Fibroblast of skin of scalp (primary cell): ENCODE measurements at regions not wholly inside any gene's neighbourhood (a gene's known extent, or its start where the extent isn't known, plus 50 kb on each side); places are given as distances from the start of the nearest gene placed in this dataset.
"Not testable (repeated sequence)": the region's sequence is repeated elsewhere in the genome, so short reads cannot be mapped to it uniquely, and the experiment has no call there.

Experiments
- DNase-seq: peaks from one replicate; pipeline ENCODE4 v3.0.0-alpha.2; 2013

GRCh38 chr1:148385371-148386030 lies 97.6 kb downstream of the PPIAL4G start:
- no peak for DNase-seq

GRCh38 chr1:148383966-148384365 lies 99.1 kb downstream of the PPIAL4G start:
- DNase-seq, result no peak

GRCh38 chr1:148379697-148380096 lies 103.4 kb downstream of the PPIAL4G start:
- no peak for DNase-seq

GRCh38 chr1:148379170-148379500 lies 104.0 kb downstream of the PPIAL4G start:
- no peak for DNase-seq

GRCh38 chr1:148377992-148378391 lies 105.1 kb downstream of the PPIAL4G start:
- DNase-seq, result not testable (repeated sequence)

- DNase-seq, result not testable (repeated sequence)
Measured at GRCh38 chr1:148377045-148377444, 106.1 kb downstream of the PPIAL4G start.

- no peak for DNase-seq
Measured at GRCh38 chr1:148374101-148374500, 109.0 kb downstream of the PPIAL4G start.

GRCh38 chr1:148373192-148373925 lies 109.7 kb downstream of the PPIAL4G start:
- no peak for DNase-seq

- DNase-seq, result peak; percentile 22
Measured at GRCh38 chr1:148372731-148373130, 110.4 kb downstream of the PPIAL4G start.

GRCh38 chr1:148372051-148372726 lies 110.9 kb downstream of the PPIAL4G start:
- DNase-seq, result not testable (repeated sequence)

GRCh38 chr1:148371551-148371994 lies 111.5 kb downstream of the PPIAL4G start:
- DNase-seq, result peak; percentile 76

- not testable (repeated sequence) for DNase-seq
Measured at GRCh38 chr1:148370661-148371060, 112.4 kb downstream of the PPIAL4G start.

- no peak for DNase-seq
Measured at GRCh38 chr1:148367596-148367995, 115.5 kb downstream of the PPIAL4G start.

GRCh38 chr1:148366136-148366753 lies 116.9 kb downstream of the PPIAL4G start:
- not testable (repeated sequence) for DNase-seq

GRCh38 chr1:148365151-148365550 lies 118.0 kb downstream of the PPIAL4G start:
- DNase-seq, result not testable (repeated sequence)

- not testable (repeated sequence) for DNase-seq
Measured at GRCh38 chr1:148363979-148364378, 119.1 kb downstream of the PPIAL4G start.

- no peak for DNase-seq
Measured at GRCh38 chr1:148363439-148363810, 119.7 kb downstream of the PPIAL4G start.

- peak; percentile 38 for DNase-seq
Measured at GRCh38 chr1:148362626-148363438, 120.3 kb downstream of the PPIAL4G start.

GRCh38 chr1:148362216-148362611 lies 120.9 kb downstream of the PPIAL4G start:
- no peak for DNase-seq

- peak; percentile 39 for DNase-seq
Measured at GRCh38 chr1:148361427-148362215, 121.5 kb downstream of the PPIAL4G start.

- DNase-seq, result no peak
Measured at GRCh38 chr1:148357037-148357436, 126.1 kb downstream of the PPIAL4G start.
